ENCODE measurements at regions not wholly inside any gene's neighbourhood (a gene's known extent, or its start where the extent isn't known, plus 50 kb on each side); places are given as distances from the start of the nearest gene placed in this dataset.

DNA sequence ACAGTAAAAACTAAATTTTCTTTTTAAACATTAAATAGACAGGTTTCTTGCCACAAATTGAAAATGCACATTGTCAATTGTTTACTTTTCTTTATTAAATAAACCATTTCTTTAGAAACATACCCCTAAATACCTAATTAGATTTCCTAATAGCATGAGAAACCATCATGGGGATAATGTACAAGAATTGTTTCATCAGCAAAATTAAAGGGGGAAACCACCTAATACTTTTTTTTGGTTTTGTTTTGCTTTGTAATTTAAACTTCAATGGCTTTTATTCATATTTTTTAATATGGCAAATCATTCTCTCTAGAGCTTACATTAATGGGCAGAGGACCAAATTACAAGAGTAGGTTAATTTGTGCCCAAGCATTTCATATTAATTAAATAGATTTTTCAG, 987.9 kb downstream of the EPHA7 start:
- H3K36me3 ChIP-seq (ENCODE audit: control insufficient read depth in 4 of 4, insufficient read depth in 3 of 4, low read depth in 1 of 4, low read length in 3 of 4): no peaks in the 10 kb centered on the region
- H3K27me3 ChIP-seq (ENCODE audit: control insufficient read depth in 4 of 4, insufficient read depth in 4 of 4, low read length in 3 of 4): no peaks in the 10 kb centered on the region
- no peak overlapping the region for H3K4me3 ChIP-seq (ENCODE audit: low read depth in 1 of 3, low read length in 3 of 3)
- H3K9me3 ChIP-seq (ENCODE audit: control insufficient read depth in 4 of 4, low read length in 3 of 4): no peaks in the 10 kb centered on the region
- no peak overlapping the region for H3K9ac ChIP-seq (ENCODE audit: low read depth in 1 of 2, low read length in 2 of 2)
- no peak overlapping the region for H3K27ac ChIP-seq (ENCODE audit: low read depth in 1 of 2, low read length in 2 of 2)
- TF ChIP-seq, protein P1, sequence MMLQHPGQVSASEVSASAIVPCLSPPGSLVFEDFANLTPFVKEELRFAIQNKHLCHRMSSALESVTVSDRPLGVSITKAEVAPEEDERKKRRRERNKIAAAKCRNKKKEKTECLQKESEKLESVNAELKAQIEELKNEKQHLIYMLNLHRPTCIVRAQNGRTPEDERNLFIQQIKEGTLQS (IDR thresholded peaks at IDR 0.05): no peak
- TF ChIP-seq YY1 (IDR thresholded peaks at IDR 0.05) (no peak), SP1 (IDR thresholded peaks at IDR 0.05) (no peak), HNF4A (conservative IDR thresholded peaks at IDR 0.05) (no peak), HNF4G (IDR thresholded peaks at IDR 0.05) (no peak), REST (IDR thresholded peaks at IDR 0.05) (no peak), FOXA2 (IDR thresholded peaks at IDR 0.05) (no peak), EGR1 (IDR thresholded peaks at IDR 0.05; ENCODE audit: low read depth in 2 of 2) (no peak)
- TF ChIP-seq, protein P2, sequence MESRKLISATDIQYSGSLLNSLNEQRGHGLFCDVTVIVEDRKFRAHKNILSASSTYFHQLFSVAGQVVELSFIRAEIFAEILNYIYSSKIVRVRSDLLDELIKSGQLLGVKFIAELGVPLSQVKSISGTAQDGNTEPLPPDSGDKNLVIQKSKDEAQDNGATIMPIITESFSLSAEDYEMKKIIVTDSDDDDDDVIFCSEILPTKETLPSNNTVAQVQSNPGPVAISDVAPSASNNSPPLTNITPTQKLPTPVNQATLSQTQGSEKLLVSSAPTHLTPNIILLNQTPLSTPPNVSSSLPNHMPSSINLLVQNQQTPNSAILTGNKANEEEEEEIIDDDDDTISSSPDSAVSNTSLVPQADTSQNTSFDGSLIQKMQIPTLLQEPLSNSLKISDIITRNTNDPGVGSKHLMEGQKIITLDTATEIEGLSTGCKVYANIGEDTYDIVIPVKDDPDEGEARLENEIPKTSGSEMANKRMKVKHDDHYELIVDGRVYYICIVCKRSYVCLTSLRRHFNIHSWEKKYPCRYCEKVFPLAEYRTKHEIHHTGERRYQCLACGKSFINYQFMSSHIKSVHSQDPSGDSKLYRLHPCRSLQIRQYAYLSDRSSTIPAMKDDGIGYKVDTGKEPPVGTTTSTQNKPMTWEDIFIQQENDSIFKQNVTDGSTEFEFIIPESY (IDR thresholded peaks at IDR 0.05): no peak
- no peaks in the 10 kb centered on the region for H3K4me1 ChIP-seq (ENCODE audit: control insufficient read depth in 4 of 4, insufficient read depth in 4 of 4, low read length in 3 of 4)
- no peak for DNase-seq (ENCODE audit: low spot score)

DNA sequence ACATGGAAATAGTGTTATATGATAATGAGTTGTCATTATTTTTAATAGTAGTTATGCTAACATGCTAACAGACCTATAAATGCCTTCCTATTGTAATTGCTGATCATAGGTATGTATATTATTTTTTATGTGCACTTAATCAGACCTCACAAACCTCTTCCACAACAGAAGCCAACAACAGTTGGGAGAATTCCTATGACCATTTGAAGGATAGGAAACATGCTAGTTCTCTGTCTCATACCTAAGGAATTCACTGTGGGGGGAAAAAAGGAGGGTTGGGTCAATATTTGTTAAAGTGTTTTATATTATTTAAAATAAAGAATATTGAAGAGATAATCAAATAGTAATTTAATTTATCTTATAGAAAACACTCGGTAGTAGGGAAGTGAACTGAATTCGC, 990.9 kb downstream of the EPHA7 start:
- Histone ChIP-seq H3K9ac (ENCODE audit: low read depth in 1 of 2, low read length in 2 of 2) (no peak overlapping the region), H3K27ac (ENCODE audit: low read depth in 1 of 2, low read length in 2 of 2) (no peak overlapping the region), H3K27me3 (ENCODE audit: control insufficient read depth in 4 of 4, insufficient read depth in 4 of 4, low read length in 3 of 4) (no peaks in the 10 kb centered on the region), H3K4me1 (ENCODE audit: control insufficient read depth in 4 of 4, insufficient read depth in 4 of 4, low read length in 3 of 4) (no peaks in the 10 kb centered on the region), H3K4me3 (ENCODE audit: low read depth in 1 of 3, low read length in 3 of 3) (no peak overlapping the region), H3K9me3 (ENCODE audit: control insufficient read depth in 4 of 4, low read length in 3 of 4) (no peaks in the 10 kb centered on the region), H3K36me3 (ENCODE audit: control insufficient read depth in 4 of 4, insufficient read depth in 3 of 4, low read depth in 1 of 4, low read length in 3 of 4) (no peaks in the 10 kb centered on the region)
- TF ChIP-seq, protein P3, sequence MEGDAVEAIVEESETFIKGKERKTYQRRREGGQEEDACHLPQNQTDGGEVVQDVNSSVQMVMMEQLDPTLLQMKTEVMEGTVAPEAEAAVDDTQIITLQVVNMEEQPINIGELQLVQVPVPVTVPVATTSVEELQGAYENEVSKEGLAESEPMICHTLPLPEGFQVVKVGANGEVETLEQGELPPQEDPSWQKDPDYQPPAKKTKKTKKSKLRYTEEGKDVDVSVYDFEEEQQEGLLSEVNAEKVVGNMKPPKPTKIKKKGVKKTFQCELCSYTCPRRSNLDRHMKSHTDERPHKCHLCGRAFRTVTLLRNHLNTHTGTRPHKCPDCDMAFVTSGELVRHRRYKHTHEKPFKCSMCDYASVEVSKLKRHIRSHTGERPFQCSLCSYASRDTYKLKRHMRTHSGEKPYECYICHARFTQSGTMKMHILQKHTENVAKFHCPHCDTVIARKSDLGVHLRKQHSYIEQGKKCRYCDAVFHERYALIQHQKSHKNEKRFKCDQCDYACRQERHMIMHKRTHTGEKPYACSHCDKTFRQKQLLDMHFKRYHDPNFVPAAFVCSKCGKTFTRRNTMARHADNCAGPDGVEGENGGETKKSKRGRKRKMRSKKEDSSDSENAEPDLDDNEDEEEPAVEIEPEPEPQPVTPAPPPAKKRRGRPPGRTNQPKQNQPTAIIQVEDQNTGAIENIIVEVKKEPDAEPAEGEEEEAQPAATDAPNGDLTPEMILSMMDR (IDR thresholded peaks at IDR 0.05; ENCODE audit: low read depth, low read length, missing input control): no peak
- TF ChIP-seq YY1 (IDR thresholded peaks at IDR 0.05): no peak
- TF ChIP-seq GABPA (IDR thresholded peaks at IDR 0.05 in 1 of 2, conservative IDR thresholded peaks at IDR 0.05 in 1 of 2): no peak
- no peak for TF ChIP-seq NR2F2 (IDR thresholded peaks at IDR 0.05)
- no peak for TF ChIP-seq REST (IDR thresholded peaks at IDR 0.05)
- no peak for TF ChIP-seq HNF4G (IDR thresholded peaks at IDR 0.05)
- DNase-seq (ENCODE audit: low spot score): no peak
- 92% methylated on average over 2 of the region's 2 CpGs for WGBS

Measured in liver (tissue), 8 donors.